HEK293T (cell line): ENCODE measurements at regions not wholly inside any gene's neighbourhood (a gene's known extent, or its start where the extent isn't known, plus 50 kb on each side); places are given as distances from the start of the nearest gene placed in this dataset.

Experiments
- BHLHE40 ChIP-seq: fragments of 450-650 bp; IDR thresholded peaks from 2 replicates; pipeline ENCODE4 v1.6.1; 2016; ENCODE audit warnings: mild to moderate bottlenecking, moderate library complexity, borderline replicate concordance
- CTBP1 ChIP-seq: fragments of 450-650 bp; IDR thresholded peaks from 2 replicates; pipeline ENCODE4 v1.6.1; 2016; ENCODE audit warnings: borderline replicate concordance
- ELF4 ChIP-seq: fragments of 450-650 bp; IDR thresholded peaks from 2 replicates; pipeline ENCODE4 v1.6.1; 2017; ENCODE audit warnings: antibody characterized with exemption
- FOXA1 ChIP-seq: fragments of 450-650 bp; IDR thresholded peaks from 2 replicates; pipeline ENCODE4 v1.6.1; 2016; ENCODE audit warnings: mild to moderate bottlenecking
- FOXK2 ChIP-seq: fragments of 450-650 bp; IDR thresholded peaks from 2 replicates; pipeline ENCODE4 v1.6.1; 2016; ENCODE audit warnings: mild to moderate bottlenecking
- FOXM1 ChIP-seq: fragments of 450-650 bp; IDR thresholded peaks from 2 replicates; pipeline ENCODE4 v1.6.1; 2017; ENCODE audit warnings: mild to moderate bottlenecking, borderline replicate concordance
- HDGF ChIP-seq: fragments of 450-650 bp; IDR thresholded peaks from 2 replicates; pipeline ENCODE4 v1.6.1; 2017; ENCODE audit warnings: antibody characterized with exemption, borderline replicate concordance
- LEF1 ChIP-seq: fragments of 450-650 bp; IDR thresholded peaks from 2 replicates; pipeline ENCODE4 v1.6.1; 2017; ENCODE audit warnings: mild to moderate bottlenecking, borderline replicate concordance
- NFRKB ChIP-seq: fragments of 450-650 bp; IDR thresholded peaks from 2 replicates; pipeline ENCODE4 v1.6.1; 2016; ENCODE audit warnings: mild to moderate bottlenecking, moderate library complexity
- PKNOX1 ChIP-seq: fragments of 450-650 bp; IDR thresholded peaks from 2 replicates; pipeline ENCODE4 v1.6.1; 2016
- SP1 ChIP-seq: fragments of 450-650 bp; IDR thresholded peaks from 2 replicates; pipeline ENCODE4 v1.6.1; 2017
- SUZ12 ChIP-seq: fragments of 450-650 bp; IDR thresholded peaks from 2 replicates; pipeline ENCODE4 v1.6.1; 2016; ENCODE audit warnings: mild to moderate bottlenecking
- TARDBP ChIP-seq: fragments of 450-650 bp; IDR thresholded peaks from 2 replicates; pipeline ENCODE4 v1.6.1; 2016
- ZNF384 ChIP-seq: fragments of 450-650 bp; IDR thresholded peaks from 2 replicates; pipeline ENCODE4 v1.6.1; 2016

- no peak for TF ChIP-seq NFRKB
- TF ChIP-seq FOXA1, result no peak
- TF ChIP-seq TARDBP, result no peak
- no peak for TF ChIP-seq FOXM1
- TF ChIP-seq ELF4, result no peak
- no peak for TF ChIP-seq PKNOX1
- TF ChIP-seq BHLHE40, result no peak
- no peak for TF ChIP-seq HDGF
- TF ChIP-seq ZNF384, result no peak
- TF ChIP-seq SP1, result no peak
- no peak for TF ChIP-seq SUZ12
- TF ChIP-seq FOXK2, result no peak
- TF ChIP-seq LEF1, result no peak
- TF ChIP-seq CTBP1, result no peak
Measured at GRCh38 chr15:94951538-94951937, 720.2 kb downstream of the MCTP2 start.
